ENCODE measurements at regions not wholly inside any gene's neighbourhood (a gene's known extent, or its start where the extent isn't known, plus 50 kb on each side); places are given as distances from the start of the nearest gene placed in this dataset.

DNA sequence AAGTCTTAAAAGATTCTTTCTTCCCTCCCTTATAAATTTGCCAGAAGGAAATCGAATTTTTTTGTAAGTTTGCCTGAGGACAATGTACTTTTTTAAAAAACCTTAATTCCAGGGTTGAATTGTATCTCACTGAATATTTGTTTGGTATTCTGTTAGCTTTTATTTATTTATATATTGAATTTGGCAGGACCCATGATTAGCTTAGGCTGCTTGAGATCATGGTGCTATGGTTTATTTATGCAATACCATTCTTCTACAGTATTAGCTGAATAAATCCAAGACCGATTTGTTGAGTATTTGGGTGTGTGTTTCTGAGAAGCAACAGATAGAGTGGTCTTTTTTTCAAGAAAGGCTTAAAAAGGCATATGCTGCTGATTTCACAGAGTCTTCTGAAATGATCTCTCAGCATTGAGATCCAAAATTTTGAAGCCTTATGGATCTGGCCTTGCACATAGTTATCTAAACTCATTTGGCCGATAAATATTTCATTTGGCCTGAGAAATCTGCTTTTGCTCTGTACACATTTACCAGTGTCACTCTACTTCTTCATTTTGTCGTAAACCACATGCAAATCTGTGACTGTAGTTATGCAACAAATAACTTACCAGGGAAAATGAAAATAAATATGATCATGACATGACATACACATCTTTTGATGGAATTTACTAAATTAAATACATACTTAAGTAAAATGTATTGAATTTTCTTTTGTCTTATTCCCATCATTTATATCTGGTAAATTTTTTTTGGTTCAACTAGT, 265.8 kb upstream of the FLRT2 start:
- no peak for DNase-seq

DNA sequence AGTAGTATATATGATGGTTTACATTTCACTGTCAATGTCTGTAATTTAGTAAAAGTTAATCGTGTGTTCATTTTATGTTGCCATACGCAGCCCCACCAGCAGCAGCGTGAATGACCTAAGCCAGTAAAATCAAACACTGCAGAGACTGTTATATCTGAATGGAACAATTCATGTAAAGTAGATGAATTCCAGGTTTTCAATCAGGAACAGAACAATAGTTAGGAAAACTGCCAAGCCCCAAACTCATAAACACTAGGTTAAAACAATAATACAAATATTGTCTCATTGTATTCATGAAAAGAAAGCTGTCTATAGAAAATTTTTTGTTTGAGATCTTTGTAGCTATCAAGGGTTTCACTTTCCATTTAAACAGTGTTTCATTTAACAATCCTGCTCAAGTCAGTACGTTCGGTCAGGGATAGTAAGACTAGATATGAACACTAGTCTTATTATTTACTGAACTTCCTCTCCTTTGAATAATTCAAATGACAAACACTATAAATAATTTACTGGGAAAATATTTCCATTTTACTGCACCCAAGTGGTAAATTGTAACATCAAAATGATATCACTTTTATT, 256.8 kb upstream of the FLRT2 start:
- no peak for DNase-seq

DNA sequence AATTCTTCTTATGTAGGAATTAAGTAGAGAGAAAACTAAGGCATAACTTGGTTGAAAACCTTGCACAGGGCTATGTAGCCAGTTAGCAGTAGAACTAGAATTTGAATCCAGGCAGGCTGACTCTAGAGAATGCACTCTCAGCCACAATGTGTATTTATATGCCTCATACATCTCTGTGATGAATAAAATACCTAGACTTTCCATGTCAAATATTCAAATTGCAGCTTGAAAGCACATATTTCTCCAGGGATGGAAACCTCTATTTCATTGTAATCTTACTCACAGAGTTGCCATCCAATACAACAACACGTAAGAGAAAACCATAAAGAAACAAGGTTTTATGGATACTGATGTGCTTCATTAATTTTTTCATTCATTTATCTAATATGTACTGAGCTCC, 256.0 kb upstream of the FLRT2 start:
- no peak for DNase-seq

DNA sequence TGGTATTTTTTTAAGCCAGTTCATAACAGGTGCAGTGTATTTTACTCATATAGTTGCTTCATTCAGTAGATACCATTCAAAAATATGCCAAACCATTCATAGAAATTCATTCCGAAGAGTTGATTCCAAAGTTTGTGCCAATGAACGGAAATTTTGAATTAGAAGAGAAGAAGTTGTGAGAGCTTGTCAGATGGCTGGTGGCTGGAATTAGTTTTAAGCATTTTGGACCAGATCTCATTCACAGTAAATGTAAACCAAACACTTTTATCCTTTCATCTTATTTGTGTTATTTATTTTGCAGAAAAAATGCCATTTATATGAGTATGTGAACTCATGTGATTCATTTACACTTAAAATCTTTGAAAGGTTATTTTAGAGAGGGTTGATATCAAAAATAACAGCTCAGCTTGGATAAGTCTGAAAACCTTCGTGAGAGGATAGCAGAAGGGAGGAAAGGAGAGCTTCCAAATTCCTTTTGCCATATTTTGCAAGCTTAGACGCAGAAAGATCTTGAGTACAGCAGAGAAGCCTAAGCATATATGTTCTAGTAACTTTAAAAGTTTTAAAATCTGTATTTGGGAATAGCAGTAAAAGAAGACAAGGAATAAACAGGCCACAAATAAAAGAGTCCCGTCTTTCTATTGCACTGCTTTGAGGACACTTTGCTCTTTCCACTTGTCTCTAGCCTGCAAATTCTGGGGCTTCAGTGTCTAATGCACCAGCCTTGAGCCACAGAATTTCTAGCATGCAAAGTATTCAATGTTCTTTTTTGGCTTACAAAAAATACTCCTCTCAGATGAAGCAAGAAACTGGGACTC, 253.6 kb upstream of the FLRT2 start:
- DNase-seq = no peak

DNA sequence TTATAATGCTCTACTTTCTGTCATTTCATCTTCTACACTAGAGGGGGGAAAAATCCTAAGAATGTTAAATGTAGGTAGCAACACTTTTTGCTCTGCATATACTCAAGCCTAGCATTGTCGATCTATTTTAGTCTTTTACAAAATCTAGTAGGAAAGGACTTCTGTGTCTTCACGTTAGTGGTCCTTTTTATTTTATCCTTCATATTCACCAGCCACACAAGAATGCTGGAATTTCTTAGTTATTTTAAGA, 253.0 kb upstream of the FLRT2 start:
- no peak for DNase-seq

DNA sequence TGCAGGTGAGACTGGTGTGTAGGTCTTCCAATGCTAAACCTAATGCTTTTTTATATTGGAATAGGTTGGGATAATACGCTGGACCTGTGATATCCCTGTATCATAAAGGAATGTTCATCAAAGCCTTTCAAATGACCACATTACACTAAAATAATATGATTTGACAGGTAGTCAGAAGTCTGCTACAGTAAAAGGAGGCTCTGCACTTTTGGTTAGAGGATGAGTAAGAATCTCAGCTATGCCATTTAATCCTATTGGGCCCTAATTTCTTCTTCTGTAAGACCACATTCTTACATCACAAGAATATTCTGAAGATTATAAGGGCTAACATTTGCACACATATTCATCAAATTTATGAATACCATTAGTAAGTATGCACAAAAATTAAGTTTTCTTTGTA, 250.5 kb upstream of the FLRT2 start:
- DNase-seq = no peak

DNA sequence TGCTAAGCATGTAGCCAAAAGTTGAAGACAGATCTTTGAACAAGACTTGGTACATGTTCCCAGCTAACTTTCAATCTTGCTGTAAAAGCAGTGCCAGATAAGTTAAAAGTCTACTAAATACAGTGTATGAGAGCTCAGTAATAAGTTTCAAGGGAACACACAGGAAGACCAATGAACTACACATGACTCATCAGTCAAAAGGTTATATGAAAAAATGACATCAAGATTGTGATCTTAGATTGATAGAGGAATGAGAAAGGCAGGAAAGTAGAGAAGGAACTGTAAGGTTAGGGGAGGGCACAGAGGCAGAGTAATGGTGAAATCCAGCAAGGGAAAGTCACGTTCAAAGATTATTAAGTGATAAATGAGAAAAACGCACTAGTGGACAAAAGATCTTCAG, 249.9 kb upstream of the FLRT2 start:
- DNase-seq = peak; percentile 17

DNA sequence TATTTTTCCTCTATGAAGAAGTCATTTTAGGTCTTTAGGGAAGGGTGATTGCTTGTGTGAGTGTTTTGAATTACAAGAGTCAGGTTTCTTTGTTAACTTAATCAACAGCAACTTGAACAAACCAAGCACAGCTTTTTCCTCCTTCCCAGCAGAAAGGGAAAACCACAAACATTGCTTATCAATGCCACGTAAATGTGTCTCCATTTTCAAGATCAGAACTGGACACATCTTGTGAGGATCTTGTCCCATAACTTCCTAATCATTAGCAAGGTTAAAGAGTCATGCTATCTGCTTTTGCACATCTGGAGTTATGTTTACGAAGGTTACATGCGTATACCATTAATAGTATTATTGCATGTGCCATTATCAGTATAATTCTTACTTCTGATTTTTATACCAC, 248.0 kb upstream of the FLRT2 start:
- DNase-seq = no peak

DNA sequence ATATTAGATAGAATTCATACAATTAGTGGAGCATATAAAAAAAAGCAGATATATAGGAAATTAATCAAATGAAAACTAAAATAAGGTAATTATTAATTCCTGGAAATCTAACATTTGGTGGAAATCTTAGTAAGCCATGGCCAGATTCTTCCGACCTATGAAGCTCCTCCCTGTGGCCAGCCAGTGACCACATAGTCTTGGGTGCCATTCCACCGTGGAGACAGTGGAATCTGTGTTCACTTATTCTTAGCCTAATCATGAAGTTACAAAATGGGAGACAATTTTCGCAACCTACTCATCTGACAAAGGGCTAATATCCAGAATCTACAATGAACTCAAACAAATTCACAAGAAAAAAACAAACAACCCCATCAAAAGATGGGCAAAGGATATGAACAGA, 241.9 kb upstream of the FLRT2 start:
- DNase-seq = no peak

DNA sequence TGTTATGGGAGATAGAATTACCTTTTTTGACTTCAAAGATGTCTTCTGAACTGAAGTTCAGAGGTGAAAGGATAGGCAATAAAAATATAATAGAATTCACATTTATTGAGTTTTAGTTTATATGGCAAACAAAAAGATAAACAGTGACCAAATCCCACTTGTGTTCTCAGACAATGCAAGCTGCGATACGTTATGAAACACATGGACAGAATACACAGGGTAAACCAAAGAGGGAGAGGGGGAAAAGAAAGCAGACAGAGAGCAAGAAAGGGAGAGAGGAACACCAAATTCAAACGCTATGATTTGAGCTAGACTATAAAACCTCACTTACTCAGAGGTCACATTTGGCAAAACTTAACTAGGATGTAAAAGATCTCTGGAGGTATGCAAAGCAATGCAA, 238.2 kb upstream of the FLRT2 start:
- no peak for DNase-seq

DNA sequence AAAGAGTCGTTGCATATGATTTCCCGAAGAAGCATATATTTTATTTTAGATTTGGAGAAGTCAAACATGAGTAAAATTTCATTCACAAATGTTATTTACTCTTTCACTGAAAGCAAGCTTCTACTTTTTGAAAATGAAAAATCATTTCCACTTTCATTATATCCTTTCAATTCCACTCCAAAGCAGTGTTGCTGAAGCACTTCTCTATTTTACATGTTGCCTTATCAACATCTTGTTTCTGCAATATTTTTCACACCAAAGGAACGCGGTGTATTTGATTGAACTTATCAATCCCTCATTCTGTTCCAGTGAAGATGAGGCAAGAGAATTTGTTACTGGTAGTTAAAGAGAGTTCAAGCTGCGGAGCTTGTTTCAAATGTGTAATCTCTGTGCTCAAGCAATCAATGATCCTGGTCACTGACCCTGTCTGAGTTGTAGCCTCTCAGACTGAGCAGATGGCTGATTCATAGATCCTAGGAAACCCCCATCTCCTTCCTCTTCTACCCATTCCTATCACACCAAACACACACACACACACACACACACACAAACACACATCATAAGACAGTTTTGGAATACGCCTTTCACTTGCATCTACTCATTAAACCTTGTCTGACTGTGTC, 236.2 kb upstream of the FLRT2 start:
- DNase-seq = no peak

DNA sequence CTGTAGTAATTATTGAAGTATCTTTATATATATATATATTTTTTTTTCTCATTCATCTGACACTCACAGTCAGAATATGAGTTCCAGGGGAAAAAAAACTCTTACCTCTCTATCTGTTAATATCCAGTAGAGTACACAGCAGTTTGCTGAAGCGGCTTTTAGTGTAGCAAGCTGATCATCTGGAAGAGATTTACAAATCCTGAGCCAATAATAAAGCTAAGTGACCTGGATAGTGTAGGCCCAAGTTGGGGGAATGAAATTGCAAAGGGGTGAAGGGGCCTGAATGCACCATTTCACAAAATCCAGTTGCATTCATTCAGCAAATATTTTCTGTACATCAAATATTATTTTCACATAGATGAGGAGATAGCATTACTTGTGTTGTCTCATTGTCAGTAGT, 234.6 kb upstream of the FLRT2 start:
- no peak for DNase-seq

DNA sequence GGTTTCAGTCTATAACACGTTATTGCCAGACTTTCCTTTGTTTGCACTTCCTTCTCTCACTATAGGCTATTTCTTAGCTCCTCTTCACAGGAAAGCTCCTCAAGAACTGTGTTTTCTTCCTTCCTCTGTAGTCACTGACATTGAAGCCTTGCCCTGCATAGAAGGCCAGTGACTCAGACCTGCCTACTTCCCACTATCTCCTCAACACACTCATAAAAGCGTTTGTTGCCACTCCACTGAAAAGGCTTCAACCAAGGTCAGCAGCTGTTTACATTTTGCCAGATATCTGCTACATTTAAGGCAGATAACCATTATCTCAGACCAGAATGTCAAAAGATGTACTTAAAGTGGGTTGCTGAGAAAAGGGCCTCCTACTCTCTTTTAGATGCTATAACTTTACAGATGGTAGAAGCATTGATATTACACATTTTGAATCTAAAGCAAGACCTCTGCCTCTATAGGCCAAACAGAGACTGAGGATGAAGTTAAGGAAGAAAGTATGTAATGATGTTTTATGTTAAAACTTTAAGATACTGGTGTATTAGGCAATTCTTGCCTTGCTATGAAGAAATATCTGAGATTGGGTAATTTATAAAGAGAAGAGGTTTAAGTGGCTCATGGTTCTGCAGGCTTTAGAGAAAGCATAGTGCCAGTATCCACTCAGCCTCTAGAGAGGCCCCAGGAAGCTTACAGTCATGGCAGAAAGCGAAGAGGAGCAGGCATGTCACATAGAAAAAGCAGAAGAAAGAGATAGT, 233.3 kb upstream of the FLRT2 start:
- DNase-seq = peak; percentile 48

DNA sequence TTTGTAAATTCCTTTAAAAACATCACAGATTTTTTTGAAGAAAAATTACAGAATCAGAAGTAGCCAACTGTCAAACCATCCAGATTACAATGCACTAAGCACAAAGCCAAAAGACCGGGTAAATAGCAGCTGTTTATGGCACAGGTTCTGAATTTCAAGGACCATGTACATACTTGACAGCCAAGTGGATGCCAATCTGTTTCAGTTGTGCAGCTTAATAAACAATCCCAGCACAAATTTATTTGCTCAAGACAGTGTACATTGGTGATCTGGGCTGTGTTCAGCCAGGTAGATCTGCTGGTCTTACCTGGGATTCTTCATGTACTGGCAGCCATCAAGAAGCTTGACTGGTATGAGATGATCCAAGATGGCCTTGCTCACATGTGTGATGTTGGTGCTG, 229.8 kb upstream of the FLRT2 start:
- DNase-seq = no peak

DNA sequence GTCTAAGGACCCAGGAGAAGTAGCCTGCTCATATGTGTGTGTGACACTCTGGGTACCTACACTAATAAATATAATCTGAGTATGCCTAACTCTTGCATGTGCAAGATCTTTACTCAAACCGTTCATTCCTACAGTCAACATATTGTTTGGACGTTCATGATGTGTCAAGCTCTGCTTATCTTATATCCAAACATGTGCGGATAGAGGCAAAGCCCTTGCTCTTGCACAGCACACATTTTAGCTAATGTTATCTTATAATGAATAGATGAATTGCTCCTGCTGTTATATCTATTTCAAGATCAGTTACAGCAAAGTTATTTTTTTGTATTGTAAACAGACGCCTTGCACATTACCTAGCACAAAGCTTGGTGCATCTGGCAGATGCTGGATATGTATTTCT, 228.4 kb upstream of the FLRT2 start:
- no peak for DNase-seq

DNA sequence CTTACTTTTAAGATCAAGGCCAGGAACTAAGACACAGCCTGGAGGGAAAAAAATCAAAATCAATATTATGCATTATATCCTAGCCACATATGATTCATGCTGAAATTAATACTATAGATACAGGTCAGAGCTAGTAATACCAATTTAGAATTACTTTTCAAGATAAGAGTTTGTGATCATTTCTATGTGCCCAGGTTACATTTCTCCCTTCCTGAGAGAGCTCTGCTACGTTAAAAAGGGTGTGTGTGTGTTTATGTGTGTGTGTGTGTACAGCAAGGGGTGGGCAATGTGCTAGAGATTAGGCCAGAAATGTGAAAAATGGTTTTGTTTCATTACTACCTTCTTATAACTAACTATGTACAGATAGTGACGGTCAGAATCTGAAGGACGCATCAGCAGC, 223.9 kb upstream of the FLRT2 start:
- DNase-seq = no peak

DNA sequence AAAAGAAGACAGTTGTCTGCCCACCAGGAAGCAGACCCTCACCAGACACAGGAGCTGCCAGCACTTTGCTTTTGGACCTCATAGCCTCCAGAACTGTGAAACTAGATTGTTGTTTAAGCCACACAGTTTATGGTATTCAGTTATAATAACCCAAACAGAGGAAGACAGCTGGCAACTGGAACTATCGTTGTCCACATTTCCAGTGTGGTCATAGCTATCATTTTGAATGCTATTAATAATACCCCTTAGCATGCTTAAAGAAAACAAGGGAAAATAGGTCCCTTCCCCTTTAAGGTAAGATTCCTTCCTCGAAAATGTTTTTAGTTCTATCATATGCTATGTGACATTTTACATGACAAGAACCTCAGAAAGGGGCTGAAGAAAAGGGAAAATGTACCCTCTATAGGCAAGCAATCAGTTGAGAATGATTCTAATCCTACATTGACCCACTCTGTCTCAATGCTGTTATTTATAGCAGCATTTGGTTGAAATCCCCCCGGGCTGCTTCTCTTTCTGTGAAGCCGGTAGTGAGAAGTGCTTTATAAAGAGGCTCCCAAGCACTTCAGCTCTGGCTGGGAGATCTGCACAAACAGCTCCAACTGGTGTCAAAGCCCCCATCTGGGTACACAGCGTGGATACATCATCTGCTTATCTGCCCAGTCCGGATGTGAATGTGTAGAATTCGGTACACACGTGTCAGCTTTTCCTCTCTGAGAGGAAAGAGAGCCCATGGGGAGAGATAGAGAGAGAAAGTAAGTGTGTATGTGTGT, 221.2 kb upstream of the FLRT2 start:
- DNase-seq = peak; percentile 14

DNA sequence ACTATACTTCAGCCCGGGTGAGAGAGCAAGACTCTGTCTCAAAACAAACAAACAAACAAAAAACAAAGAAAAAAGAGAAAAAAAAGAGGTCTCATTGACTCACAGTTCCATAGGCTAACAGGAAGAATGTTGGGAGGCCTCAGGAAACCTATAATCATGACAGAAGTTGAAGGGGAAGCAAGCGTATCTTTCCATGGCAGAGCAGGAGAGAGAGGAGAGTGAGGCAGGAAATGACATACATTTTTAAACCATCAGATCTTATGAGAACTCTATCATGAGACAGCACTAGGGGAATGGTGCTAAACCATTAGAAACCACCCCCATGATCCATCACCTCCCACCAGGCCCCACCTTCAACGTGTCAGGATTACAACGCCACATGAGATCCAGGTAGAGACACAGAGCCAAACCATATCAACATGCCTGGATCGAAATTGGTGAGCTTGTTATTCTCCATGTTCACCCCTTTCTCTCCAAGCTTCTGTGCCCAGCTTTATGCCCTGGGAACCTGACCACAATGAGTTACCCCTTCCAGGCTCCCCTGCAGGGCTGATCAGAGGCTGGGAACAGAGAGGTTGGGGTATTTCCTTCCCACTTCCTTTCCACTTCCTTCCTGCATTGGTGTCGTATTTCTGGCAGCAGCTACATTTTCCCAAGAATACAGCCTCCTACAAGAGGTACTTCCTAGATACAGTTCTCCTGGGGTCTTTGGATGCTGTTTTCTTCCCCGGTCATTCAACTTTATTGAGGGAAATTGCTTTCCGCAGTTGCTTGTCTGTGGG, 219.3 kb upstream of the FLRT2 start:
- peak; percentile 15 for DNase-seq

DNA sequence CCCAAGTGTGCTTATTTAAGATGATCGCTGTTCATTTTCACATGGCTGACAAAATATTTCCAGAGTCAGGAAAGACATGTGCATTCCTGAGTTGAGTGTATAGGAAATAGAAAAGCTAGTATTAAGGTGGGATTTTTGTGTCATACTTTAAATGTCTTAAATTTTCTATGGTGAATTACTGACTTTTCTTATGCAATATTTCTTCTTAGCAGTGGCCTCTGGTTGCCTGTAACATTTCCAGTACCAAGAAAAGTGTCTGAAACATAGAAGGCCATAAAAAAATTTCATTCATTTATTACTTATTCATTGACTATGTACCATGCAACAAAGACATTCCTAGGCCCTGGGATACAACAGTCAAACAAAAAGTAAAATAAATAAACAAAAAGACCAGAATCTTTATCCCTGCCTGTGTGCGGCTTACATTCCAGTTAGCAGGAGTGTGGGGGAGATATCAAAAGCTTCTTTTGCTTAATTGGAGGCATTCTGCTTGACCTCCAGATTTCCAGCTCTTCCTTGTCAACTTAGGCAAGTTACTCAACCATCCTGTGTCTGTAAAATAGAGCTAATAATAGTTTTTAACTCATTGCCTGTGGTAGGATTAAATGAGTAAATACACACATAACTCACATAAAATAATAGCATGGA, 216.3 kb upstream of the FLRT2 start:
- DNase-seq = peak; percentile 71

DNA sequence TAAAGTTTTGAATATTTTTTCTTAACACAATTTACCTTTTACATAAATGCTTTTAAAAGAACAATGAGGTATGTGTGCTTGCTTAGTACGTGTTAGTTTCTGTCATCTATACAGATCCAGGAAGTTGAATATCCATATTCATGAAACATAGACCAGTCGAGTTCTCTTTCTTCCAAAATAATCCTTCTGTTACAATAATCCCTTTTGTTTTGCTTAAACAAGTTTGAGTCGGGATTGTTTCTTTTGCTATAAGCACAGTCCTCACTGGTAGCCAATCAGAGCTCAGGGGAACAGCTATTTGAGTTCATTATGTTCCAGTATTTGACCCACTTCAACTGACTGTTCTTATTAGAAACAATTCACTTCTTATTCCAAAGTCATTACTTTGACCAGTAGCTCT, 214.7 kb upstream of the FLRT2 start:
- DNase-seq = no peak

Measured in fibroblast of skin of back (primary cell).